Pons (tissue), 1 donor: ENCODE measurements at regions not wholly inside any gene's neighbourhood (a gene's known extent, or its start where the extent isn't known, plus 50 kb on each side); places are given as distances from the start of the nearest gene placed in this dataset.
"Not testable (repeated sequence)": the region's sequence is repeated elsewhere in the genome, so short reads cannot be mapped to it uniquely, and the experiment has no call there.

Experiments used
- DNase-seq: peaks from one replicate; pipeline ENCODE4 v3.0.0-alpha.2; 2016; ENCODE audit warnings: low spot score

DNA sequence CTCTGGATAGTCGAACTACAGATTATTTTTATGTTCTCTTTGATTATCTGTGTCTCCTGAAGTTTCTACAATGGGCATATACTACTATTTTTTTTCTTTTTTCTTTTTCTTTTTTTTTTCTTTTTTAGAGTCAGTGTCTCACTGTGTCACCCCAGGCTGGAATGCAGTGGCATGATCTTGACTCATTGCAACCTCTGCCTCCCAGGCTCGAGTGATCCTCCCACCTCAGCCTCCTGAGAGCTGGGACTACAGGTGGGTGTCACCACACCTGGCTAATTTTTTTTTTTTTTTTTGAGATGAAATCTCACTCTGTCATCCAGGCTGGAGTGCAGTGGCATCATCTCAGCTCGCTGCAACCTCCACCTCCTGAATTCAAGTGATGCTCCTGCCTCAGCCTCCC is 250.7 kb upstream of the KAZN start:
- no peak for DNase-seq

DNA sequence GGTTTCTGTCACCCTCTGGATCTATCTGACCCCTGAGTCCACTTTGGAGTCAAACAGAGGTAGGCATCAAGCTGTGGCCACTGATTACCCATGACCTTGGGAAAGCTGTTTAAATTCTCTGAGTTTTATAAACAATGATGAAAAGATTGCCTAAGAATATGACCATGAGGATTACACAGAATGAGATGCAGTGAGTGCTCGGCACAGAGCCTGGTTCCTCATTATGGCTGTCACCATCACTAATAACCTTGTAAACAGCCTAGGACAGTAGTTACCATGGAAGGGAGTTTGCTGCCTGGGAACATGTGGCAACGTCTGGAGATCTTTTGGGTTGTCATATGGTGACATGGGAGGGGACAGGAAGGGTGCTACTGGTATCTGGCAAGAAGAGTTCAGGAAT is 248.3 kb upstream of the KAZN start:
- DNase-seq: no peak

DNA sequence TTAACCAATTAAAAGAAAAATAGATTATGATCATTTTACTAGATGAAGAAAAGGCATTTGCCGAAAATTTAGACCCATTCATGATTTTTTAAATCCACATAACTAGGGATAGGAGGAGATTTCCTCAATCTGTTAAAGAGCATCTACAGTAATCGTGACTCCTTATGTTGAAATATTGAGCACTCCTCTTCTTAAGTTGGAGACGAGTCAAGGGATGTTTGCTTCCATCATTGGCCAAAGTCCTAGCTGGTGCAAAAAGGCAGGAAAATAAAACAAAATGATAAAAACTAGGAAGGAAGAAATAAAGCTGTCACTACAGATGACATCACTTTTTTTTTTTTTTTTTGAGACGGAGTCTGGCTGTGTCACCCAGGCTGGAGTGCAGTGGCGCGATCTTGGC is 245.6 kb upstream of the KAZN start:
- no peak for DNase-seq

DNA sequence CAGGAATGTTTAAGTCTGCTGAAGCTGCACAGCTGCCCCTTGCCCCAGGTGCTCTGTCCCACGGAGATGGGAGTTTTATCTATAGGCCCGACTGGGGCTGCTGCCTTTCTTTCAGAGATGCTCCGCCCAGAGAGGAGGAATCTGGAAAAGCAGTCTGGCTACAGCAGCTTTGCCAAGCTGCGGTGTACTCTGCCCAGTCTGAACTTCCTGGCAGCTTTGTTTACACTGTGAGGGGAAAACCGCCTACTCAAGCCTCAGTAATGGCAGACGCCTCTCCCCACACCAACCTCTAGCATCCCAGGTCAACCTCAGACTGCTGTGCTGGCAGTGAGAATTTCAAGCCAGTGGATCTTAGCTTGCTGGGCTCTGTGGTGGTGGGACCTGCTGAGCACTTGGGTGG is 237.5 kb upstream of the KAZN start:
- not testable (repeated sequence) for DNase-seq

DNA sequence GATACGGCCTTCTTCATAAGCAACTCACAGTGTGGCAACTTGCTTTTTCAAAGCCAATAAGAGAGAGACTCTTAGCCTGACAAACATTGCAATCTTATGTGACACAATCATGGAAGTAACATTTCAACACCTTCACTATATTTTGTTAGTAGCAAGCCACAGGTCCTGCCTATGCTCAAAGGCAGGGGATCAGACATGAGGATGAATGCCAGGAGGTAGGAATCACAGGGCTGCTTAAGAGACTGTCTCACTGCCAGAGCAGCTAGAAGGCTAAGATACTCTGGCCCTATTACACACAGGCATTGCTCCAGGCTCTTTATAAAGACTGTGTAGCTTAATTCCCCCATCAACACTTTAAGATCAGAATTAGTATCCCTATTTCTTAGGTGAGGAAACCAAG is 236.2 kb upstream of the KAZN start:
- no peak for DNase-seq

DNA sequence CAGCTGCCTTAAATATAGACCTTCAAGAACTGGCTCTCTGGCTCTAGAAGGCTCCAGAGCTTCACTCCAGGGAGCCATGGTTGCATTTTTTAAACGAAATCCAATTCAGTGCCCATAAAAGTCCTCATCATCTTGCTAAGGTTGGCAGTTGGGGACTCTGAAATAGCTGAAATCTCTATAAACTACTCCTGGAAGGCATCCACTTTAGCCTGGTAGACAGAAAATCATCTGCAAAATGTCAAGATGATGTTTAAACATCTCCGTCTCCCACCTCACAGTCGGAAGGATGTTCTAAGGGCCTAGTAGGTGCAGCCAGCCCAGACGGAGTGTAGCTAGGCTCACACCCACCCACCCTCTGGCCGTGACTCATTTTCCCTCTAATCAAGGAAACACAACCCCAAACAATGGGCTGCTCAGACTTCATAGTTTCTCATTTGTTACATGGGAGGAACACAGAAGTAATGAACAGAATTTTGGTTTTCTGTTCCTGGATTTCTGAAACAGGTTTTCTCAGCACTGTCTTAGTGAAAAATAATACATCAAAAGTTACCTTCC is 235.4 kb upstream of the KAZN start:
- no peak for DNase-seq

DNA sequence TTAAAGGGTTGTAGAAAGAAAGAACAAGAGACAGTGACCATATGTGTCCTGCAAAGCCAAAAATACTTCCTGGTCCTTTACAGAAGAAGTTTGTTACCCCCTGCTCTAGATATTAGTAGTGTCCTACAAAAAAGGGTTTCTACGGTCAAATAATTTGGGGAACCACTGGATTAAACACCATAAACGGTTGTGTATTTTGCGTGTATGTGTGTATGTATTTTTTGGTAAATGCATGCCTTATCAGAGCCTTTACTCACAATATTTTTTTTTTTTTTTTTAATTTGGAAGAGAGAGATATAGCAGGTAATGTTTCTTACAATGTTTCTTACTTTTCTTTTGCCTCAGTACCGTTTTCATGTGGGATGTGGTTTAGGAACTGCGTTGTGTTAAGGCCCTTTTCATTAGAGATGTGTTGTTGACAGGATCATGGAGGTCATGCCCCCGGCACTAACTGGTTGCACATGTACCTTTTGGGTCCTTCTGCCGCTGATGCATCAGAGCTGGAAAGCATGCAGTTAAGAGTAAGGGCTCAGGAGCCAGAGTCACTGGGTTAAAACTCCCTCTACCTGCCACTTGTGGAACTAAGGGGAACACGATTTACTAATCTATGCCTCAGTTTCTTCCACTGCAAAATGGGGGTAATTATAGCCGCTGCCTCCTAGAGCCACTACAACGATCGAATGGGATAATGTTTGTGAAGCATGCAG is 234.6 kb upstream of the KAZN start:
- no peak for DNase-seq

DNA sequence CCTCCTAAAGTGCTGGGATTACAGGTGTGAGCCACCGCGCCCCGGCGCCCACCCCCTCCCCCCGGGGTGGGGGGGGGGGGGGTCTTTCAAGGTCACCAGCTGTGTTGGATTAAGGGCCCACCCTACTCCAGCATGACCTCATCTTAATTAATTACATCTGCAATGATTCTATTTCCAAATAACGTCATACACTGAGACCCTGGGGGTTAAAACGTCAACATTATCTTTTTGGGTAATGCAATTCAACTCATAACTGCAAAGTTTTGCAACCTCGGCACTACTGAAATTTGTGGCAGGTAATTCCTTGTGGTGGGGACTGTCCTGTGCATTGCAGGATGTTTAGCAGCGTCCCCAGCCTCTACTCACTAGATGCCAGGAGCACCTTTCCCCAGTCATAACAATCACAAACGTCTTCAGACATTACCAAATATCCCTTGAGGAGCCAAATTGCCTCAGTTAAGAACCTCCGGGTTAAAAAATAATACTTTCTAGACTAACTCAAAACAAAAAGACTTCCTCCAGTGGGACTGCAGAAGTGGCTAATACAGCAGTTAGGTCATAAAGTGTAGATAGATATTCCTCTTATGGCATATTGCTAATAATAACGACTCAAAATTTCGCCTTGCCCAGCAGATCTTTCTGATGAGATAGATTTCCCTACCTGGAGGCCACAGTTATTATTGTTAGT is 233.0 kb upstream of the KAZN start:
- no peak for DNase-seq

DNA sequence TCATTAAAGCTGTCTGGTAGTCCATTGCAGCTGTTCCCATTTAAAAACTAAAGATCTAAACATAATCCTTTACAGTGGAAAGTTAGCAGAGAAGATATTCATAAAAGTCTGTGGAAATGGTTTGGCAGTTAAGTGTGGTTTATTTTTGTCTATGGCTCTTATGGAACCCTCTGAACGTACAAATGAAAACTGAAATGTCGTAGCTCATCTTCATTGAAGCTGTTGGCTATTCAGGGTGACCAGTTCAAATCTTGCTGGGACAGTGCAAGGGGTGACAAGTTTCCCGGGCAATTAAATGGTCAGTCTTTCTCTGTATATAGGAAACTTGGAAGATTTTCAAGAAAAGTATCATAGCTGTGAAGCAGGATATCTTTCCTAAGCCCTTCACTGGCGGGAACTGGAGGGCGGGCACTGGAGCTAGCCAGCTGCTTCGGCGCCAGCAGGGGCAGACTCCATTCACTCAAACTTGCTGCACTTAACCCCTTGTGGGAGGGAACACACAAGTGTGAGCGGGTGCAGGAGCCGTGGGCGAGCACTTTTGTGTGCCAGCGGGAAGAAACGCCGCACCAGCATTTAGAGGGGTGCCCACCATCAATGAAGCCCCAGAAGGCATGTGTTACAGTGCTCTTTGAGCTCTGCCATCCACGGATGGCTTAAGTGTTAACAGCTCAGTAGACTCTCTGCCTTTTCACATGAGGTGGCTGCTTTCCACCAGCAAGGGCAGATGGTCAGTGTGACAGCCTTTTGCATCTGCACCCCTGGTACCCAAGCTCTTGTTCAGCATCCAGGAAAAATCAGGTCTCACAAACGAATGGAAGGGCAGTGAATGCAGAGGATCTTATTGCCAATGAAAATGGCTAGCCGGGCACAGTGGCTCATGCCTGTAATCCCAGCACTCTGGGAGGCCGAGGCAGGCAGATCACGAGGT is 232.1 kb upstream of the KAZN start:
- peak; percentile 41 for DNase-seq

DNA sequence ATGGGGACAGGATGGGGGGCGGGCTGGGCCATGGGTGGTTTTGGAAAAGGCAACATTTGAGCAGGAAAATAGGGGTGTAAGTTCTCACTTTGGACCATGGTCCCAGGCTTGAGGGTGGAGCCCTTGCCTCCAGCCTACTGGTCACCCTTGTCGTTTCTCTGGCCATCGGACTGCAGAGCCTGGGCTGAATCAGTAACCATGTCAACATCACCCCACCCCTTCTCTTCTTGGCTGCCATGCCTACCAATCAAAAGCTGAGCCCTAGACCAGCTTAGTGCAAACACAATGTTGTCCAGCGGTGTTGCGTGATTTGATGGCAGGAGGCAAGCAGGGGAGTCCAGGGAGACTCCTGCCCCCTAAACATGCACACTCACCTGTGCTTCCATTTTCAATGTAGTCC is 231.0 kb upstream of the KAZN start:
- no peak for DNase-seq

DNA sequence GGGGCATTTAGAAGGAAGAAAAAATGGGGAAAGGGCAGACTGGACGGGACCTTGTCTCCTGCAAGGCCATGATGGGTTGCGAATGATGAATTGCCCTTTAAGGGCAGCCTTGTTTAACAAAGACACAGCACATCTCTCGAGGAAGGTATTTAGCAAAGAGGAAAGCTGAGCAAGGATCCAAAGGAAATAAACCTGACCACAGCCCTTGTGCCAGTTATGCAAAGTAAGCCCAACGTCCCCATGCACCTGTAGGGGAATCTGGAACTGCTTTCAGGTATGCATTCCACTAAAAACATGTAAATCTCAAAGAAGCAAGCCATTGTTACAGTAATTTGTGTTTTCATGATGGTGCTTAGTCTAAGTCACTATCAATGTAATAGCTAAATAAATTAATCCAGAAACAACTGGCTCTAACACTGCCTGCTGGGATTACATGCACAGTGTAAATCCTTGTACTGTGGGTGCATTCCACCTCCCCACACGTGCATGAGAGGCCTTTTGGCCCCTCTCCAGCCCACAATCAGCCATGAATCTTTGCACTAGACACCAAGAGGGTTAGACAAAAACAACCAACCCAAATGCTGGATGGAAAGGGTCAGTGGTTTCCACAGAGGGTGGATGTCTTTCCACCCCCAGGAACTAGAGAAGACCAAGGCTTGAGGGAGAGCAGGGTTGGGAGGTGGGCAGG is 228.8 kb upstream of the KAZN start:
- DNase-seq: no peak

DNA sequence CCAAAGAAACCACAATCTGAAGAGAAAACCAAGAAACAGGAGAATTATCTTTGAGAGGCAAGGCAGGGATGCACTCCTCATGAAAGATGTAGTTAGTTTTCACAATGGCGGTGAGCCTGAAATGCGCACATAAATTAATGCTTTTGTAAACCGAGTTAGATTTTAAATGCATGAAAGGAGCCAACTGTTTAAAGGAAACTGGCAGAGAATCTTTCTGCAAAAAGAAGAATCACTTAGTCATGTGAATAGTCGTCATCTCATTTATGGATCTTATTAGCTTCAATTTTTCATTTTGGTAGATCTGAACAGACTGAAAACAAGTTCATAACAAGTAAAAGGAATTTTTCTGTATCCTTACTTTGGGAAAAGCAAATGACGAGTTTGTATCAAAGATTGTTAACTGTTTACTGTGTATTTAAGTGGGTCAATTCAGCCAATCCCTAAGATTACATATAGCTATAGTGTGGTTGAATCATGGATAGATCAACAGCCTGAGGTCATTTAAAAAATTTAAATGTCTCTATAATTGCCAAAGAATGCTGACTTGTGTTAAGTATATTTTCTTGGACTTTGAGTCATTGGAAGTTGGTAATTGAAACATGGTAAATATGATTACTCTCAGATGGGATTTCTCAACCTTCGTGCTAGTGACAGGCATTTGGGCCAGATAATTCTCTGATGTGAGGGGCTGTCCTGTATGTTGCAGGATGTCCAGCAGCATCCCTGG is 226.6 kb upstream of the KAZN start:
- no peak for DNase-seq

DNA sequence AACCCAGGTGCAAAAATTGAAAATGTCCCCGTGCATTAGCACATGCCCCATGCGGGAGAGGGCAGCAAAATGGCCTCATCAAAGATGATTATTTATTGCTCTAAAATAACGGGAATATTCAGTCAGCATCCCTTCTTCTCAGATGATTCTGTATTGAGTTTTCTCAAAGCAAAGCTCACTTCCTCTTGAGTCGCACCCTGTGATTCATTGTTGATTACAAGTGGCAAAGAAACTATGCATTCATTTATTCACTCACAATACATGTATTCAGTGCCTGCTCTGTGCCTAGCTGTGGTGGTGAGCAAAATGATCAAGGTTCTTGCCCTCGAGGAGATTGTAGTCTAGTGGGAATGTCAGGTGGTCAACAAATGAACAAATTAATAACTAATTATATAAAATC is 226.0 kb upstream of the KAZN start:
- DNase-seq: no peak

DNA sequence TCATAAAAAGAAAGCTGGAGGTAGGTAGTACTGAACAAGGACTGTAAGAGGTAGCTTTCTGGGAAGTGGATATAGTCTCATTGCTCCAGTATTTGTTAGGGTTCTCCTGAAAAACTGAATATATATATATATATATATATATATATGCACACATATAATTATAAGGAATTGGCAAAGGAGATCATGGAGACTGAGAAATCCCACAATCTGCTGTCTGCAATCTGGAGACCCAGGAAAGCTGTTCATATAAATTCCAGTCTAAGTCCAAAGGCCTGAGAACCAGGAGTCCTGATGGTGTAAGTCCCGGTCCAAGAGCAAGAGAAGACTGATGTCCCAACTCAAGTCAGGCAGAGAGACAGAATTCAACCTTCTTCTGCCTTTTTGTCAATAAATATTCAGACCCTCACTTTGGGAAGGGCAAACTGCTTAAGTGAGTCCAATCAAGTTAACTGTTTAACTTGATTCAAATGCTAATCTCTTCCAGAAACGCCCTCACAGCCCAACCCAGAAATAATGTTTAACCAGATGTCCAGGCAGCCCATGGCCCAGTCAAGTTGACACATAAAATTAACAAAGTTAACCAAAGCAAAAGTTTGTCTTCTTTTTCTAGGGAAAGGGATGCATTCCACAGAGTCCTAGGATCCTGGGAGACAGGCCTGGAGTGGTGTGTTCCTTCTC is 225.3 kb upstream of the KAZN start:
- no peak for DNase-seq

DNA sequence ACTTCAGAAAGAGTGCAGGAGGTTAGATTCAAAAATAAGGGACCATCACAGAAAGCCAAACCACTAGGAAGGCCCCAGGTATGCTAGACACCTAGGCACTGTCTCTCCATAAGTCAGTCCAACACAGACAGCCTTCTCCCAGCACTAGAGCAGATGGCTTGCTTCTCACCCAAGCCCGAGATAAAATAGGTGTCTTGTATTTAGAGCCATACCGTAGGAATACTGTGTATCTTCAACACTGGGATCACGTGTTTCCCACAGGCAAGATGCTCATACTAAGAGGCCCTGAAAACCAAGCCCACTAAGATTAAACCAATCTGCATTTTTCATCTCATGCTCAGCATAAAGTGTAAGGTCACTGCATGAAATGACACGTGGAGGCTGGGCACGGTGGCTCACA is 223.3 kb upstream of the KAZN start:
- DNase-seq: no peak

DNA sequence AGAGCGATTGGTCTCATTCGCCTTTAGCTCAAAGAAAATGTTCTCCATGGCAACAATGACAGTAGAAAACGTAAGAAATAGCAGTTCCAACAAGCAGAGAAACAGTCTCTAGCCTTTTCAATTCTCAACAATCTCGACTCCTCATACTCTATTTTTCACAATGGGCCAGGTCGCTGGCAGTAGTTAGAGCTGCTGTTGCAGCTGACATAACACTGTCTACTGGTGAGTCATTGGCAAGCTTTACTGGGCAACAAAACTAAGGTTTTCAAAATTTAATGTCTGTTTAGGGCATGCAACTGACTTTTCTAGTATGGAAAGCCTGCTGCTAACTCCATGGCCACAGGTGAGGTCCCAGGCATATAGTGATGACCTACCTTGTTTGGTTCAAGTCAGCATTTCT is 221.1 kb upstream of the KAZN start:
- DNase-seq: no peak

DNA sequence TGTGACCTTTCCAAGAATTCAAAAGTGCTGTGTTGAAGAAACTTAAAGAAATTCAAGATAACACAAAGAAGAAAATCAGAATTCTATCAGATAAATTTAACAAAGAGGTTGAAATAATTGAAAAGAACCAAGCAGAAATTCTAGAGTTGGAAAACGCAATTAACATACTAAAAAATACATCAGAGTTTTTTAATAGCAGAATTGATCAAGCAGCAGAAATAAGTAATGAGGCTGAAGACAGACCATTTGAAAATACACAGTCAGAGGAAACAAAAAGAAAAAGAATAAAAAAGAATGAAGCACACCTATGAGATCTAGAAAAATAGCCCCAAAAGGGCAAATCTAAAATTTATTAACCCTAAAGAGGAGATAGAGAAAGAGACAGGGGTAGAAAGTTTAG is 218.1 kb upstream of the KAZN start:
- no peak for DNase-seq

DNA sequence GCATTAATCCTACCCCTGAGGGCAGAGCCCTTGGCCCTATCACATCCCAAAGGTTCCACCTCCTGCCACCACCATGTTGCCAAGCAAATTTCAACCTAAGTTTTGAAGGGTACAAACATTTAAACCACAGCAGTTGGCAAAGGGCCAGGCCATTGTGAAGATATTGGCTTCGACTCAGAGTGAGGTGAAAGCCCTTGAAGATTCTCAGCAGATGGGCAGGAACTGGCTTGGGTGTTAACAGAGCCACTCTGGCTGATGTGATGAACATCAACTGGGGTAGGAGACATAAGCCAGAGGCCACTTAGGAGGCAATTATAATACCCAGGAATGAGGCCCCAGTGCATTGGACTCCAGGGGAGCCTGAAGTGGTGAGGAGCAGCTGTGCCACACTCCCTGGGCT is 207.7 kb upstream of the KAZN start:
- no peak for DNase-seq

DNA sequence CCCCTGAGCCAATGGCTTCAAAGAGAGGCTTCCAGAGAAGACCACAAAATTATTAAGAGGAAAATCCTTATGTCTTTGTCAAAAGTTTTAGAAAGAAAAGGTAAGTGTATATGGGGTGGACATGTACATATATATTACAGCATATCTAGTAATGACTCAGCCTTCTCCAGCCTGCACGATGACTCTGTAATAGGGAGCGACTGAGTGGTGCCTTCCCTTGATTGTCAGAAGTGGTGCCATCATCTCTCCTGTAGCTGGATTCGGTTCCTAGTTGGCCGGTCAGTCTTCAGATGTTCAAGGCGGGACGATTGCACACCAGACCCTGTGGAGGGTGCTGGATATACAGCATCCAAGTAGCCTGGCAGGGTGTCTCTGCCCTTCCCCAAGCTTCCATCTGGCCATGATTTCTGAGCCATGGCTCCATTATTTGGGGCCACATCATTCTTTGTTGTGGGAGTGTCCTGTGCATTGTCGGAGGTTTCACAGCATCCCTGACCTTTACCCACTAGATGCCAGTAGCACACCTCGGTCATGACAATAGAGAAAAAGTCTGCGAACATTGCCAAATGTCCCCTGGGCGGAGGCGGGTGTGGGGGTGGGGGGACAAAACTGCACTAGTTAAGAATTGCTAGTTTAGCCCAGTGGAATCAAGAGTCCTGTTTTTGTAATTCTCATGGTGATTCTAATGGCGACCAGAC is 206.2 kb upstream of the KAZN start:
- DNase-seq: no peak

DNA sequence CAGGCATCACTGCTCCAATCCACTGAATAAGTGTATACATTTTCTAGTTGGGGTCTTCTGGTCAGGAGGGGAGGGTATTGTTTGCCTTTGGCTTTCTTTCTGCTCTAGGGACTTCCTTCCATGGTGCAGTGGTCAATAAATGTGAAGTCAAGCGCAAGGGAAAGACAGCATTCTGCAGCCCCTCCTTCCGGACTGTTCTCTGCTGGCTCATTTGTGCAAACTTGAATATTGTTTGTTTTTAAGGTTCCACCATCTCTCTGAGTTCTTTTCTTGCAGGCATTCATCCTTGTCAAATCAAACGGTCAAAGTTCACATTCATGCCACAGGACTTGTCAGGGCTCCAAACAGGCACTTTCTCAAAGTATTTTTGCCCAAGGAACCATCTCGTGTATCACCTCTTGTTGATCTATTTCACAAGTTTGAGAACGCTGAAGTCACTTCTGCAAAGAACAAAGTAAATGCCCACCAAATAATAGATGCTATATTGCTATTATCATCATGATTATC is 205.6 kb upstream of the KAZN start:
- DNase-seq: no peak
